Heart left ventricle (tissue), 16 donors: ENCODE measurements at regions not wholly inside any gene's neighbourhood (a gene's known extent, or its start where the extent isn't known, plus 50 kb on each side); places are given as distances from the start of the nearest gene placed in this dataset.

ENCODE experiments used
- ATAC-seq, 4 donors: fragments of 200-7000 bp; cut with Tn5 transposase; one replicate each; pipeline ENCODE4 v1.9.1; 2020 to 2022; ENCODE audit warnings: moderate library complexity in 4 of 4, mild to moderate bottlenecking in 3 of 4, moderate number of reproducible peaks in 1 of 4
- DNase-seq, 5 donors: peaks; one replicate each; pipeline ENCODE4 v3.0.0-alpha.2; 2020
- H3K27ac ChIP-seq, 12 donors: fragments of 200-600 bp; sonication (generic) in 4 of 12; one replicate each; pipeline versions ENCODE4 v1.5.0 to v1.8.0; 2016 to 2022; ENCODE audit warnings: mild to moderate bottlenecking in 2 of 12
- H3K27me3 ChIP-seq, 9 donors: fragments of 200-600 bp; sonication (generic) in 2 of 9; one replicate each; pipeline versions ENCODE4 v1.5.1 to v1.8.0; 2016 to 2022; ENCODE audit warnings: mild to moderate bottlenecking in 3 of 9
- H3K36me3 ChIP-seq, 9 donors: fragments of 200-600 bp; sonication (generic) in 2 of 9; one replicate each; pipeline versions ENCODE4 v1.5.0 to v1.8.0; 2018 to 2022; ENCODE audit warnings: mild to moderate bottlenecking in 2 of 9
- H3K4me1 ChIP-seq, 12 donors: fragments of 200-600 bp; sonication (generic) in 4 of 12; one replicate each; pipeline versions ENCODE4 v1.5.0 to v1.8.0; 2016 to 2022; ENCODE audit warnings: mild to moderate bottlenecking in 3 of 12
- H3K4me3 ChIP-seq, 12 donors: fragments of 200-600 bp; sonication (generic) in 4 of 12; one replicate each; pipeline versions ENCODE4 v1.5.0 to v1.8.0; 2017 to 2022; ENCODE audit warnings: mild to moderate bottlenecking in 9 of 12, moderate library complexity in 4 of 12
- H3K9me3 ChIP-seq, 12 donors: fragments of 200-600 bp; sonication (generic) in 4 of 12; one replicate each; pipeline versions ENCODE4 v1.5.0 to v1.8.0; 2016 to 2022; ENCODE audit warnings: mild to moderate bottlenecking in 1 of 12
- CTCF ChIP-seq, 12 donors: fragments of 200-600 bp; sonication (generic) in 4 of 12; IDR thresholded peaks; one replicate each; pipeline versions ENCODE4 v1.5.0 to v1.8.0; 2018 to 2022; ENCODE audit warnings: antibody characterized with exemption in 12 of 12, mild to moderate bottlenecking in 5 of 12
- POLR2A ChIP-seq, 2 donors: fragments of 450-650 bp; IDR thresholded peaks; one replicate each; pipeline ENCODE4 v1.6.1; 2017; ENCODE audit warnings: antibody characterized with exemption in 2 of 2, mild to moderate bottlenecking in 2 of 2, moderate library complexity in 2 of 2
- WGBS, 4 donors: extraction: QIAGEN DNeasy Blood & Tissue Kit in 2 of 4; methylation state at CpG; one replicate each; pipeline versions ENCODE4 v1.1.5 to v1.1.7; 2013 to 2018; 5-methylcytosine and 5-hydroxymethylcytosine counted together
- intact Hi-C, 10 donors: fragments of 100-400 bp; cut with DNase I; formaldehyde crosslinking; loops; one replicate each; pipeline versions ENCODE4 v1.11.1 to v1.14.2; 2022
- donor health status: ischemic (EF 13 %, LVEDD 7.1; RV severe dilation, severe dysfunction).
- donor health status: healthy with polysubstance abuse.
- donor health status: DM: no; HTN: yes; CAD: no.
- donor health status: DM: no; HTN: no; CAD: no.
- donor health status: ischemic (EF 25% LVEDD 6.9; RV normal size, moderate dysfunction).
- donor health status: ischemic (EF 25% LVEDD 5.7; RV mildly dilated, moderate dysfunction).
- donor health status: healthy.
- donor health status: DM: yes; HTN: yes; CAD: no.
- donor health status: ischemic (EF 35%, LVEDD 5.7; RV mildly dilated, moderate dysfunction).
- donor health status: nonischemic (EF 11% LVEDD 7.7; RV severe dilation, severe dysfunction).
- donor health status: DM: yes; HTN: yes; CAD: no.
- donor health status: PGD.
- donor health status: ischemic (EF 29% LVEDD 5.4; RV normal size, mild dysfunction).
- donor health status: nonischemic (EF 23%, LVEDD 6.1; RV moderate dilation, normal function).

GRCh38 chr2:147648471-147648870, 196.4 kb upstream of the ACVR2A start:
- no peak for TF ChIP-seq POLR2A (IDR thresholded peaks at IDR 0.05)
- intact Hi-C loops, result no loop called here
- DNase-seq, result no peak
- WGBS, 4 donors, result 83 to 89% (median 86%) methylated on average over 3 of the region's 3 CpGs
- ATAC-seq, result no peak
- Histone ChIP-seq H3K4me1 (no peaks in the 10 kb centered on the region), H3K4me3 (no peak overlapping the region), H3K9me3 (no peaks in the 10 kb centered on the region), H3K36me3 (no peaks in the 10 kb centered on the region), H3K27ac (no peak overlapping the region), H3K27me3 (no peaks in the 10 kb centered on the region)

DNA sequence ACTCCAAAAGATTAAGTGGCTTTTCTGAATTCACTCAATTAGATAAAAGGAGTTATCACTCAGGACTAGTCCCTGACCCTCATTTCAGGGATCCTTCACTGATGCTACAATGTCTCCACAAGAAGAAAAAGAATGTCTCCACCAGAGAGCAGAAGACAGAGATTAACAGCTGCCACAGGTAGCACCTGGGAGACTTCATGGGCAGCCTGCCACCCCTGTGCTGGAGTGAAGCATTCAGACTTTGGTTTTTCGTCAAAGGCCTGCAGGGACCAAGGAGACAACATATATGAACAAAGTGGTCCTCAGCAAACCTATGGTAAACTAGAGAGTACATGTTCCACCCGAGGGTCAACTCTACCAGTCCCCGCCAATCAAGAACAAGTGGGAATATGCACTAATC, 197.0 kb upstream of the ACVR2A start:
- no peak for TF ChIP-seq POLR2A (IDR thresholded peaks at IDR 0.05)
- TF ChIP-seq CTCF (IDR thresholded peaks at IDR 0.05), result no peak
- DNase-seq (no peak), ATAC-seq (no peak)
- Histone ChIP-seq H3K36me3 (no peaks in the 10 kb centered on the region), H3K4me1 (no peaks in the 10 kb centered on the region), H3K4me3 (no peak overlapping the region), H3K27me3 (no peaks in the 10 kb centered on the region), H3K9me3 (no peaks in the 10 kb centered on the region), H3K27ac (no peak overlapping the region)
- intact Hi-C loops, result no loop called here
- WGBS, 4 donors, result 91 to 94% (median 92%) methylated on average over 3 of the region's 3 CpGs

DNA sequence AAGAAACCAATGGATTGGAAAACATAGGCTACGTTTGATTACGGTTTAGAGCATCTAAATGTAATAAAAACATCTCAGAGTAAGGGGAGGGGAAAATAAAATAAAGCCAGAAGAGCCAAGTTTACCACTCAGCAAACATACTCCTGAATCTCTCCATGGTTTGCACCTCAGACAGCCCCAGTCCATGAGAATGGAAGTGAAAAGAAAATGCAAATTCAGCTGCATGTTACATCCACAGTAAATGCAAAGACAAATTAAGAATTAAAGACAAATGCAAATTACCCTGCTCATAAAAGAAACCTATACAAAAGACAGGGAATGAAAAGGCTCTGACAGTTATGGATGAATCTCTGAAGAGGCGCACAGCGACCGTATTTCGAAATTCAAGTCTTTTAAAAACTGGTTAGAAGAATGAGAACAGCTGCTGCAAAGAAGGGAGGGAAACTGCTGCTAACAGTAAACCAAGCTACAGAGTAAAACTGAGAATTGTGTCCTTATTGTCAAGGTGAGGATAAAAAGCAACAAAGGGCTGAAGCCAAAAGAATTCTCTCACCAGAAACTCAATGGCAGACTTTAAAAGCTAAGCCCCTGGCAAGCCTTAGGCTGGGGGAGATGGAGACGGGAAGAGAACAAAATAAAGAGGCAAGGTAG, 197.9 kb upstream of the ACVR2A start:
- no peak for DNase-seq
- H3K27ac ChIP-seq, result no peak overlapping the region
- no peak for ATAC-seq
- H3K27me3 ChIP-seq, result no peaks in the 10 kb centered on the region
- no peaks in the 10 kb centered on the region for H3K36me3 ChIP-seq
- H3K9me3 ChIP-seq, result no peaks in the 10 kb centered on the region
- WGBS, 4 donors, result 80 to 92% (median 88%) methylated on average over 7 of the region's 7 CpGs
- no peak overlapping the region for H3K4me3 ChIP-seq
- intact Hi-C loops, result no loop called here
- no peak for TF ChIP-seq POLR2A (IDR thresholded peaks at IDR 0.05)
- TF ChIP-seq CTCF (IDR thresholded peaks at IDR 0.05), result no peak
- H3K4me1 ChIP-seq, result no peaks in the 10 kb centered on the region

GRCh38 chr2:147644491-147644890, 200.3 kb upstream of the ACVR2A start:
- H3K9me3 ChIP-seq, result no peaks in the 10 kb centered on the region
- ATAC-seq (no peak), DNase-seq (no peak)
- intact Hi-C loops, result loop anchor here in 1 of 10 donors (5.0 kb wide), 1 partner anchor 272 kb away; no protein-coding TSS in a partner anchor
- 58 to 64% (median 61%) methylated on average over 4 of the region's 4 CpGs for WGBS, 4 donors
- H3K4me3 ChIP-seq, result no peak overlapping the region
- TF ChIP-seq CTCF (IDR thresholded peaks at IDR 0.05) (no peak), POLR2A (IDR thresholded peaks at IDR 0.05) (no peak)
- no peaks in the 10 kb centered on the region for H3K27me3 ChIP-seq
- H3K27ac ChIP-seq, result no peak overlapping the region
- no peaks in the 10 kb centered on the region for H3K36me3 ChIP-seq
- H3K4me1 ChIP-seq, result no peaks in the 10 kb centered on the region

GRCh38 chr2:147642765-147643164, 202.1 kb upstream of the ACVR2A start:
- Histone ChIP-seq H3K36me3 (no peaks in the 10 kb centered on the region), H3K4me3 (no peak overlapping the region), H3K9me3 (no peaks in the 10 kb centered on the region), H3K27me3 (no peaks in the 10 kb centered on the region), H3K4me1 (no peaks in the 10 kb centered on the region), H3K27ac (no peak overlapping the region)
- 92 to 95% (median 94%) methylated on average over 3 of the region's 3 CpGs for WGBS, 4 donors
- intact Hi-C loops, result loop anchor here in 1 of 10 donors (5.0 kb wide), 1 partner anchor 270 kb away; no protein-coding TSS in a partner anchor
- TF ChIP-seq CTCF (IDR thresholded peaks at IDR 0.05), result no peak
- TF ChIP-seq POLR2A (IDR thresholded peaks at IDR 0.05), result no peak
- ATAC-seq, result no peak
- no peak for DNase-seq
